Thyroid gland (tissue), 4 donors: ENCODE measurements at regions not wholly inside any gene's neighbourhood (a gene's known extent, or its start where the extent isn't known, plus 50 kb on each side); places are given as distances from the start of the nearest gene placed in this dataset.

Experiments used
- DNase-seq, 2 donors: peaks; one replicate each; pipeline ENCODE4 v3.0.0-alpha.2; 2019
- H3K27ac ChIP-seq, 3 donors: fragments of 200-600 bp; sonication (generic); 1 replicate in 2 of 3; 2 replicates in 1 of 3; pipeline ENCODE4 v1.5.1; 2016 to 2019; ENCODE audit warnings: mild to moderate bottlenecking in 1 of 3, moderate library complexity in 1 of 3
- H3K27me3 ChIP-seq: fragments of 200-600 bp; sonication (generic); one replicate; pipeline ENCODE4 v1.5.1; 2019
- H3K36me3 ChIP-seq, 2 donors: fragments of 200-600 bp; sonication (generic); one replicate each; pipeline ENCODE4 v1.5.1; 2016 to 2019
- H3K4me1 ChIP-seq, 2 donors: fragments of 200-600 bp; sonication (generic); one replicate each; pipeline ENCODE4 v1.5.1; 2017 to 2019
- H3K4me3 ChIP-seq, 3 donors: fragments of 200-600 bp; sonication (generic); replicated peaks in 1 of 3; 1 replicate in 2 of 3; 2 replicates in 1 of 3; pipeline ENCODE4 v1.5.1; 2016; ENCODE audit warnings: mild to moderate bottlenecking in 1 of 3
- H3K9me3 ChIP-seq: fragments of 200-600 bp; sonication (generic); one replicate; pipeline ENCODE4 v1.5.1; 2017
- POLR2A ChIP-seq, 2 donors: fragments of 450-650 bp; IDR thresholded peaks; one replicate each; pipeline ENCODE4 v1.6.1; 2017; ENCODE audit warnings: antibody characterized with exemption in 2 of 2, mild to moderate bottlenecking in 2 of 2, moderate library complexity in 1 of 2
- WGBS, 2 donors: methylation state at CpG; one replicate each; pipeline ENCODE4 v1.1.5; 2017; 5-methylcytosine and 5-hydroxymethylcytosine counted together
- intact Hi-C: fragments of 100-400 bp; cut with DNase I; formaldehyde crosslinking; loops from one replicate; pipeline ENCODE4 v1.15.1; 2023
- TF ChIP-seq, protein P1 (sequence below), 6 experiments: fragments of 200-600 bp in 3 of 6; fragments of 450-650 bp in 3 of 6; sonication (generic) in 3 of 6; IDR thresholded peaks; one replicate each; pipeline ENCODE4 v1.5.1; 2016 to 2019; ENCODE audit warnings: antibody characterized with exemption in 6 of 6, mild to moderate bottlenecking in 2 of 6, inconsistent platforms in 1 of 6, moderate library complexity in 1 of 6

DNA sequence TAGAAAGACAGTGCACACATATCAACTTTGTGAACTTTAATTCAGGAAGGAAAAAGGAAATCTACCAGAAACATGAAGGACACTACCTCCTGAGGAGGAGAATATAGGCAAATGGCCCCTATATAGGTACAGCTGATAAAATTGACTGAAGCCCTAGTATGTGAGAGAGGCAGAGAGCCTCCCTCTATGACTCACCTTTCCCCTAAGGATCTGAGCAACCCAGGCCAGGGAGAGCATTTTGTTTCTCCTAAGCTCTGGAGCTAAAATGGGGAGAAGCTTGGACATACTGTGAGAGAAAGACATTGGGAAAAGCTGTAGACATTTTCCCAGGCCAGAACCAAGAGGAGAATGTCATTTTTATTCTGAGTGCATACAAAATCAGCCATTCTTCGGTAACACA is 303.5 kb downstream of the AHR start:
- intact Hi-C loops = no loop called here
- TF ChIP-seq POLR2A (IDR thresholded peaks at IDR 0.05) = no peak
- TF ChIP-seq, protein P1, sequence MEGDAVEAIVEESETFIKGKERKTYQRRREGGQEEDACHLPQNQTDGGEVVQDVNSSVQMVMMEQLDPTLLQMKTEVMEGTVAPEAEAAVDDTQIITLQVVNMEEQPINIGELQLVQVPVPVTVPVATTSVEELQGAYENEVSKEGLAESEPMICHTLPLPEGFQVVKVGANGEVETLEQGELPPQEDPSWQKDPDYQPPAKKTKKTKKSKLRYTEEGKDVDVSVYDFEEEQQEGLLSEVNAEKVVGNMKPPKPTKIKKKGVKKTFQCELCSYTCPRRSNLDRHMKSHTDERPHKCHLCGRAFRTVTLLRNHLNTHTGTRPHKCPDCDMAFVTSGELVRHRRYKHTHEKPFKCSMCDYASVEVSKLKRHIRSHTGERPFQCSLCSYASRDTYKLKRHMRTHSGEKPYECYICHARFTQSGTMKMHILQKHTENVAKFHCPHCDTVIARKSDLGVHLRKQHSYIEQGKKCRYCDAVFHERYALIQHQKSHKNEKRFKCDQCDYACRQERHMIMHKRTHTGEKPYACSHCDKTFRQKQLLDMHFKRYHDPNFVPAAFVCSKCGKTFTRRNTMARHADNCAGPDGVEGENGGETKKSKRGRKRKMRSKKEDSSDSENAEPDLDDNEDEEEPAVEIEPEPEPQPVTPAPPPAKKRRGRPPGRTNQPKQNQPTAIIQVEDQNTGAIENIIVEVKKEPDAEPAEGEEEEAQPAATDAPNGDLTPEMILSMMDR (IDR thresholded peaks at IDR 0.05) = no peak
- no peak overlapping the region for H3K4me3 ChIP-seq
- H3K27ac ChIP-seq = no peak overlapping the region
- H3K4me1 ChIP-seq = no peaks in the 10 kb centered on the region
- H3K36me3 ChIP-seq = no peaks in the 10 kb centered on the region
- no peaks in the 10 kb centered on the region for H3K27me3 ChIP-seq
- H3K9me3 ChIP-seq = no peaks in the 10 kb centered on the region
- DNase-seq = no peak
- 89 to 100% methylated on average over 1 of the region's 1 CpG for WGBS, 2 donors

DNA sequence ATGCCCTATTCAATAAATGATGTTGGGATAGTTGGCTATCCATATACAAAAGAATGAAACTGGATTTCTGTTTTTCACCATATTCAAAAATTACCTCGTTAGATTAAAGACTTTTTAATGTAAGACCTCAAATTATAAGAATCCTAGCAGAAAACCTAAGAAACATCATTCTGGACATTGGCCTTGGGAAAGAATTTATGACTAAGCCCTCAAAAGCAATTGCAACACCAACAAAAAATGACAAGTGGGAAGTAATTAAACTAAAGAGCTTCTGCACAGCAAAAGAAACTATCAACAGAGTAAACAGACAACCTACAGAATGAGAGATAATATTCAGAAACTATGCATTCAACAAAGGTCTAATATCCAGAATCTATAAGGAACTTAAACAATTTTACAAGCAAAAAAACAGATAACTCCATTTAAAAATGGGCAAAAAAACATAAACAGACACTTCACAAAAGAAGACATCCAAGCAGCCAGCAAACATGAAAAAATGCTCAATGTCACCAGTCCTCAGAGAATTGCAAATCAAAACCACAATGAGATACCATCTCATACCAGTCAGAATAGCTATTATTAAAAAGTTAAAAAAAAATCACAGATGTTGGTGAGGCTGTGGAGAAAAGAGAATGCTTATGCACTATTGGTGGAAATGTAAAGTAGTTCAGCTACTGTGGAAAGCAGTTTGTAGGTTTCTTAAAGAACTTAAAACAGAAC is 309.8 kb downstream of the AHR start:
- intact Hi-C loops = no loop called here
- H3K27ac ChIP-seq = no peak overlapping the region
- TF ChIP-seq POLR2A (IDR thresholded peaks at IDR 0.05) = no peak
- TF ChIP-seq, protein P1 (IDR thresholded peaks at IDR 0.05) = no peak

DNA sequence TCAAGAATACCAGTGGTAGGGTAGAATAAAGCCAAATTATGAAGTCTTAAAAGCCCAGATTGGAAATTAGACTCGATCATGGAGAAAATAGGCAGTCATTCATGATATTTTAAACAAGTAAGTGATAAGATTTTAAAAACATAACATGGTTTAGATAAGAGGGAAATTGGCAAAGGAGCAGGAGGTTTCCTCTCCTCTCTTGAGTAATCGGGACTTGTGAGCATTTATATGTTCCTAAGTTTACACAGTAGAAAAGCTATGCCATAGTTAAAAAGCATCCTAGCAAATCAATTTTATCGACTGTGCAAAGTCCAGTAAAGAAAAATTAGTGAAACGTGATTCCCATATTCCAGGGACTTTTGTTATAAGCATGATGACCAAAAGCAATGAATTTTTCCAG is 313.2 kb downstream of the AHR start:
- intact Hi-C loops = no loop called here
- H3K36me3 ChIP-seq = no peaks in the 10 kb centered on the region
- no peak for DNase-seq
- H3K4me1 ChIP-seq = no peaks in the 10 kb centered on the region
- H3K4me3 ChIP-seq = no peak overlapping the region
- H3K27me3 ChIP-seq = no peaks in the 10 kb centered on the region
- TF ChIP-seq, protein P1 (IDR thresholded peaks at IDR 0.05) = no peak
- TF ChIP-seq POLR2A (IDR thresholded peaks at IDR 0.05) = no peak
- no peaks in the 10 kb centered on the region for H3K9me3 ChIP-seq
- WGBS, 2 donors = 70 to 76% methylated on average over 4 of the region's 4 CpGs
- H3K27ac ChIP-seq = no peak overlapping the region

More for the DNA sequence above, 309.8 kb downstream of the AHR start:
- DNase-seq = no peak
- Histone ChIP-seq H3K4me3 (no peak overlapping the region), H3K36me3 (no peaks in the 10 kb centered on the region), H3K27me3 (no peaks in the 10 kb centered on the region), H3K9me3 (no peaks in the 10 kb centered on the region), H3K4me1 (no peaks in the 10 kb centered on the region)
- WGBS, 2 donors = 74 to 77% methylated on average over 1 of the region's 1 CpG

DNA sequence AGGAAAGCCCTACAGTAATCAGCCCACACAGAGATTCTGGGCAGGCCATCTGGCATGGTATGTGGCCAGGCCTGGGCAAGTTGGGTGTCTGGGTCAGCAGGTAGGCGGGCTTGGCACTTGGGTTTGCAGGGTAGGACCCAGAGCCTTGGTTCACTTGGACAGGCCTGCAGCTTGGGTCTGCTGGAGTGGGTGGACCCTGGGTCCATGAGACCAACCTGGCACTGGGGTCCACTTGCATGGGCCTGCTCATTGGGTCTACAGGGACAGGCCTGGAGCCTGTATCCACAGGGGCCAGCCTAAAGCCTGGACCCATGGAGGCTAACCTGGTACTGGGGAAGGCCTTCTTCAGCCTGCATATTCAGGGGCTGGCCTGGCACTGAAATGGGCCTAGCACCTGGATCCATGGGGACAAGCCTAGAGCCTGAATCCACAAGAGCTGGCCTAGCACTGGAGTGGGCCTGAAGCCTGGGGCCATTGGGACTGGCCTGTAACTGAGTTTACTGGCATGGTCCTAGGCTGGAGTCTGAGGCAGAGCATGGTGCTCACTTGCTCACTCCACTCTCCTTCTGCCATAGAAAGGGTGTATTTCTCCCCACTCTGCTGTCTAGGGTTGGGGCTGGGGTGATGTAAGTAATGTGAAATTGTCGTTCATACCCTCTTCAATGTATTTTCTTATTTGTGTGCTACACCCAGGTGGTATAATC is 315.0 kb downstream of the AHR start:
- WGBS, 2 donors = 98 to 100% methylated on average over 1 to 2 of the region's 2 CpGs
- Histone ChIP-seq H3K9me3 (no peaks in the 10 kb centered on the region), H3K36me3 (no peaks in the 10 kb centered on the region), H3K27ac (no peak overlapping the region), H3K4me3 (no peak overlapping the region), H3K27me3 (no peaks in the 10 kb centered on the region), H3K4me1 (peaks cover 0 to 8% of the 10 kb centered on the region in 2 donors)
- TF ChIP-seq, protein P1 (IDR thresholded peaks at IDR 0.05) = no peak
- no peak for TF ChIP-seq POLR2A (IDR thresholded peaks at IDR 0.05)
- intact Hi-C loops = no loop called here
- no peak for DNase-seq

DNA sequence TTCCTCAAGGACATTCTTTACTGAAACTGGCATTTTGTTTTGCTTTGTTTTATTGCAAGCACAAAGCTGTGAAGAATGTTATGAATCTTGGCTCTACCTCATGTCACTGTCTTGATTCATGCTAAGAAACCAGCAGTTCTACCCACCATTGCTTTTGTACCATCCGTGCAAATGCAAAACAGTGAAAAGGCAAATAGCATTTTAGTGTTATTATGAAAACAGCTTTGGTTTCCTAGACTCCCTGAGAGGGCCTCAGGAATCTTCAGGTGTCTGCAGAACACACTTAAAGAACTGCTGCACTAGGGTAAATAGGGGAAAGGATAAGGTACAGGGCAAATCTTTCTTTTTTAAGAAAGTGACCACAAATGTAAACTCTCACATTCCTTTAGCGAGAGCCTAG is 318.9 kb downstream of the AHR start:
- WGBS, 2 donors = 53 to 54% methylated on average over 2 of the region's 2 CpGs
- Histone ChIP-seq H3K27me3 (no peaks in the 10 kb centered on the region), H3K36me3 (no peaks in the 10 kb centered on the region), H3K4me3 (no peak overlapping the region), H3K27ac (no peak overlapping the region), H3K4me1 (peaks cover 0 to 8% of the 10 kb centered on the region in 2 donors), H3K9me3 (no peaks in the 10 kb centered on the region)
- DNase-seq = no peak
- intact Hi-C loops = no loop called here
- TF ChIP-seq, protein P1 (IDR thresholded peaks at IDR 0.05) = no peak
- TF ChIP-seq POLR2A (IDR thresholded peaks at IDR 0.05) = no peak
